D721Med (cell line): ENCODE measurements at regions not wholly inside any gene's neighbourhood (a gene's known extent, or its start where the extent isn't known, plus 50 kb on each side); places are given as distances from the start of the nearest gene placed in this dataset.
"Not testable (repeated sequence)": the region's sequence is repeated elsewhere in the genome, so short reads cannot be mapped to it uniquely, and the experiment has no call there.

Source experiments
- DNase-seq: peaks from one replicate; pipeline ENCODE4 v3.0.0; 2011; ENCODE audit warnings: low spot score; ENCODE audit not compliant: insufficient read length
- FAIRE-seq: peaks from 2 replicates; lab custom pipeline; 2011; peaks lifted over from hg19 to GRCh38; lab: Jason Lieb, UNC
- TF ChIP-seq, protein P1 (sequence below): IDR thresholded peaks from 2 replicates; pipeline ENCODE4 v1.5.1; 2012; ENCODE audit warnings: mild to moderate bottlenecking, control low read depth; ENCODE audit not compliant: insufficient read depth; ENCODE audit errors: missing control alignments

DNA sequence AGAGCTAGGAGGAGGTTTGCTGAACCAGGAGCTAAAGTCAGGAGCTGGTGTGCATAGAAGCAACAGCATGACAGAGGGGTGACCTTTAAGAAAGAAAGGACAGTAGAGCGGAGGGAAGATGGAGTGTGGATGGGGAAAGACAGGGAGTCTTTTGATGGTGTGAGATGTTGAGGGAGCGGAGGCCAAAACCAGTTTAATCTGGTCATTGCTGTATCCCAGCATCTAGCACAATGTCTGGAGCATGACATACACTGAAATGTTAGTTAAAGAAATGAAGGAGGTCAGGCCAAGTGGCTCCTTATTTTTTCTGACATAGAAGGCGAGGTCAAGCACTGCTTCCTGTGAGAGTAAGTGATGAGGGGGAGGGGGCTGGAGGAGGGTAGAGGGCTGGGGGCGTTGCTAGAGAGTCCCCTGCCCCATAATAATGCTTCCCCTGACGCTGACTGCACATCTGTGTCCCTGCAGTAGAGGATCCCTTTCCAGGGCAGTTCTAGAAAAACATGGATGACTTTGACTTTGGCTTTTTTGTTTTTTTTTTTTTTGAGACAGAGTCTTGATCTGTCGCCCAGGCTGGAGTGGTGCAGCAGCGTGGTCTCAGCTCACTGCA is 70.2 kb downstream of the ZNF467 start:
- no peak for FAIRE-seq

DNA sequence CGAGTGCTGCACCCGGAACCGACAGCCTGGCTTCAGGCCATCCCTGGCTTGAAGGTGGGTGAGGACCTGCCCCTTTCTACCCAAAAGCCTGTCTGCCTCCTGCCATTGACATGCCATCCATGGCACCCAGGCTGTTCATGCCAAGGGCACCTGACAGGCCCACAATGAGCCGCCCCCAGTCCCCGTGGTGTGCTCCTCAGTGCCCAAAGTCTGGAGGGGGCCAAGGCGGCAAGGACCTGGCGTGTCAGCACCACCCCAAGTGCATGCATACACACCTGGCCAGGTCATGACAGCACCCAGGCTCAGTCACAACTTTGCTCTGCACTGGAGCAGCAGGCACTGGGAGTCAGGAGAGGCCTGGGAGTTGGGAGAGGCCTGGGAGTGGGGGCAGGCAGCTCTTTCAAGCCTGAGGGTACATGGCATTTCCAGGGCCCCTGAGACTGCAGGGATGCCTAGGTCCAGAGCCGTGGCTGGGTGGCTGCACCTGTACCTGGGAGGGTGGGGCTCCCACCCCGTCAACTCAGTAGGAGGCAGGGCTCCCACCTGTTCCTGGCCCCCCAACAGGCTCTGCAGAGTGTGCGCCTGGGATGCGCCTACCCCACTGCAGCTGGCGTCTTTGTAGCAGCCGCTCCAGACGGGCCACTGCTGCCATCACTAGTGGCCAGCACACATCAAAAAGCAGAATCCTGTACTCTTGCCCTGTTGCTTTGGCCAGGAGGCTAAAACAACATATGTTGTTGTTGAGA is 71.7 kb downstream of the ZNF467 start:
- DNase-seq, result no peak
- FAIRE-seq, result no peak
- TF ChIP-seq, protein P1, sequence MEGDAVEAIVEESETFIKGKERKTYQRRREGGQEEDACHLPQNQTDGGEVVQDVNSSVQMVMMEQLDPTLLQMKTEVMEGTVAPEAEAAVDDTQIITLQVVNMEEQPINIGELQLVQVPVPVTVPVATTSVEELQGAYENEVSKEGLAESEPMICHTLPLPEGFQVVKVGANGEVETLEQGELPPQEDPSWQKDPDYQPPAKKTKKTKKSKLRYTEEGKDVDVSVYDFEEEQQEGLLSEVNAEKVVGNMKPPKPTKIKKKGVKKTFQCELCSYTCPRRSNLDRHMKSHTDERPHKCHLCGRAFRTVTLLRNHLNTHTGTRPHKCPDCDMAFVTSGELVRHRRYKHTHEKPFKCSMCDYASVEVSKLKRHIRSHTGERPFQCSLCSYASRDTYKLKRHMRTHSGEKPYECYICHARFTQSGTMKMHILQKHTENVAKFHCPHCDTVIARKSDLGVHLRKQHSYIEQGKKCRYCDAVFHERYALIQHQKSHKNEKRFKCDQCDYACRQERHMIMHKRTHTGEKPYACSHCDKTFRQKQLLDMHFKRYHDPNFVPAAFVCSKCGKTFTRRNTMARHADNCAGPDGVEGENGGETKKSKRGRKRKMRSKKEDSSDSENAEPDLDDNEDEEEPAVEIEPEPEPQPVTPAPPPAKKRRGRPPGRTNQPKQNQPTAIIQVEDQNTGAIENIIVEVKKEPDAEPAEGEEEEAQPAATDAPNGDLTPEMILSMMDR, result no peak

More for the DNA sequence above, 70.2 kb downstream of the ZNF467 start:
- no peak for DNase-seq
- TF ChIP-seq, protein P1, result no peak

DNA sequence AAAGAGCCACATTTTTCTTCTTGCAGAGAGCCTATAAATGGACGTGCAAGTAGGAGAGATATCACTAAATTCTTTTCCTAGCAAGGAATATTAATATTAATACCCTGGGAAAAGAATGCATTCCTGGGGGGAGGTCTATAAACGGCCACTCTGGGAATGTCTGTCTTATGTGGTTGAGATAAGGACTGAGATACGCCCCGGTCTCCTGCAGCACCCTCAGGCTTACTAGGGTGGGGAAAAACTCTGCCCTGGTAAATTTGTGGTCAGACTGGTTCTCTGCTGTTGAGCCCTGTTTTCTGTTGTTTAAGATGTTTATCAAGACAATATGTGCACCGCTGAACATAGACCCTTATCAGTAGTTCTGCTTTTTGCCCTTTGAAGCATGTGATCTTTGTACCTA is 75.6 kb downstream of the ZNF467 start:
- not testable (repeated sequence) for DNase-seq, FAIRE-seq

DNA sequence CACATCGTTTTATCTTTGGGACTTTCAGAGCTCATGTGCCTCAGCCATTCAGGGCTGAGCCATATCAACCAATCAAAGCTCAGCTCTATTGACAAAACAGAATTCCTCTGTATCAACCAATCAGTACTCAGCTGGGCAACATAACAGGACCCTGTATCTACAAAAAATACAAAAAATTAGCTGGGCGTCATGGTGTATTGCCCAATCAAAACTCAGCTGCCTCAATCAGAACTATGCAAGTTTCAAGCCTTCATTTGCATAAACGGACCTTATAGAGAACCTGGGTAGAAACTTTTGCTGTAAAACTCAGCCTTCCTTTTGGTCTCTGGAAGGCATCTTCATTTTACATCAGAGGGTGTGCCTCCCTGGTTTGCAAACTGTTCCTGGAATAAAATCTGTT is 77.1 kb downstream of the ZNF467 start:
- TF ChIP-seq, protein P1, result no peak
- DNase-seq (no peak), FAIRE-seq (no peak)

DNA sequence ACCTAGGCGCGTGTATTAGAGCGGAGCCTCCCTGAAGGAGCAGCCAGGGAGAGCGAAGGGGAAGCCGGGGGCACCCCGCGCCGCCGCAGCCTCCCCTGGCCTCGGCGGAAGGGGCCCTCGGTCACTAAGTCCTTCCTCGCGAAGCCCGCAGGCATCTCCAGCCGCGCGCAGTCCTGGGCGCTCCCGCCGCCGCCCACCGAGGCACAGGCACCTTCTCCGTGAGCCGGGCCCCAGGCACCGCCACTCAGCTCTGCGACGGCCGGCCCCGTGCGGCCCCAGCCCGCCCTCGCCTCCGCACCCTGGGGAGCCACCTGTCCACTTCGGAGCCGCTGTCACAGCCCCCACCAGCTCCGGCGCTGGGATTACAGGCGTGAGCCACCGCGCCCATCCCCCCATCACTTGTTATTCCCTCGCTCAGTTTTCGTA is 80.8 kb downstream of the ZNF467 start:
- FAIRE-seq (no peak), DNase-seq (no peak)
- TF ChIP-seq, protein P1, result no peak

DNA sequence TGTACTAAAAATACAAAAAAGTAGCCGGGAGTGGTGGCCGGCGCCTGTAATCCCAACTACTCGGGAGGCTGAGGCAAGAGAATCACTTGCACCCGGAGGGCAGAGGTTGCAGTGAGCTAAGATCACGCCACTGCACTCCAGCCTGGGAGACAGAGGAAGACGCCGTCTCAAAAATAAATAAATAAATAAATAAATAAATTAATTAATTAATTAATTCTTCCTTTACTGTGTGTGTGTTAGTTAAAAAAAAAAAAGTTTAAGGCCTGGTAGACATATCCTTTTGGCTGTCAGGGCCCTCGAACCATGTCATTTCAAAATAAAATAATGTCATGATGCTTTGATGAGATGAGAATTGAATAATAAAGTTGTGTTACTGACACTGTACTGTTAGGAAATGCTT is 81.3 kb downstream of the ZNF467 start:
- DNase-seq, result no peak
- TF ChIP-seq, protein P1, result no peak
- no peak for FAIRE-seq

DNA sequence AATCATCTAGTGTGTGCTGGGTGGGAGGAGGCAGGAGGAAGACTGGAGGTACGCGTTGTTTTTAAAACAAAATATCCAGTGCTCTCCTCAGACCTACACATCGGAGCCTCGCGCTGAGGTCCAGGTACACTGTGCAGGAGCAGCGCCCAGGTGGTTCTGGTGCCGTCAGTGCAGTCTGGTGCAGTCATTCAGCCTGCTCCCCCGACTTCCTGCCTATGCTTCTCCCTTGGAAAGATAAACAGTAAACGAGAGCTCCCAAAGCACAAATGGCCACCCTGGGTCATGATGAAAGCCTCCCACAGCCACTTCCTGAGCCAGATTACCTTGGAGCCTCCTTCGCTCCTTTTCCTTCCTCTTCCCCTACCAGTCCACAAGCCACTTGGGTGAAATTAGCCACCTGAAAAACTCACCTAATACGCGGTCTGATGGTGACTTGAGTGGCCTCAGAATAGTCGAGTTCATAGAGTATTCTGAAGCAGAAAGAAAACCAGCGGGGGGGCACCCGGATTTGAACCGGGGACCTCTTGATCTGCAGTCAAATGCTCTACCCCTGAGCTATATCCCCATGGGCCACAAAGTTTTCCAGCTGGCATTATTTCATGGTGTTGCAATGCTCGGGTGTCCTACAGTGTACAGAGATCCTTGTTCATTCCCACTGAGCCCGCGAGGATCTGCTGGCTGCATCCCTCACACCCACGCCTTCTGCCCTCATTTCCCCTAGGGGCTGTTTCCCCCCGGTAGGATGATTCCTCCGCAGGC is 82.5 kb downstream of the ZNF467 start:
- DNase-seq (no peak), FAIRE-seq (no peak)
- TF ChIP-seq, protein P1, result no peak
